ENCODE measurements at regions not wholly inside any gene's neighbourhood (a gene's known extent, or its start where the extent isn't known, plus 50 kb on each side); places are given as distances from the start of the nearest gene placed in this dataset.
"Not testable (repeated sequence)": the region's sequence is repeated elsewhere in the genome, so short reads cannot be mapped to it uniquely, and the experiment has no call there.

DNA sequence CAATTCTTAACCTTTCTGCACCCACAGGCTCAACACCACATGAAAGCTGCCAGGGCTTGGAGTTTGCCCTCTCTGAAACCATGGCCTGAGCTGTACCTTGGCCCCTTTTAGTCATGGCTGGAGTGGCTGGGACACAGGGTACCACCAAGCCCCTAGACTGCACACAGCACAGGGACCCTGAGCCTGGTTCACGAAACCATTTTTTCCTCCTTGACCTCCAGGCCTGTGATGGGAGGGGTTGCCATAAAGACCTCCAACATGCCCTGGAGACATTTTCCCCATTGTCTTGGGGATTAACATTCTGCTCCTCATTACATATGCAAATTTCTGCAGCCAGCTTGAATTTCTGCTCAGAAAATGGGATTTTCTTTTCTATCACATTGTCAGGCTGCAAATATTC is 113.4 kb downstream of the XPNPEP1 start:
- DNase-seq = not testable (repeated sequence)

DNA sequence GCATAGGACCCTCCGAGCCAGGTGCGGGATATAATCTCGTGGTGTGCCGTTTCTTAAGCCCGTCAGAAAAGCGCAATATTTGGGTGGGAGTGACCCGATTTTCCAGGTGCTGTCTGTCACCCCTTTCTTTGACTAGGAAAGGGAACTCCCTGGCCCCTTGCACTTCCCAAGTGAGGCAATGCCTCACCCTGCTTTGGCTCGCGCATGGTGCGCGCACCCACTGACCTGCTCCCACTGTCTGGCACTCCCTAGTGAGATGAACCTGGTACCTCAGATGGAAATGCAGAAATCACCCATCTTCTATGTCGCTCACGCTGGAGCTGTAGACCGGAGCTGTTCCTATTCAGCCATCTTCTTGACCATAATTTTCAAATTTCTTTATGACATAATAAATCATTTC is 122.1 kb downstream of the XPNPEP1 start:
- DNase-seq = not testable (repeated sequence)

- DNase-seq = no peak
Observed at GRCh38 chr10:109790647-109791046, 132.7 kb downstream of the XPNPEP1 start.

- DNase-seq = no peak
Observed at GRCh38 chr10:109784236-109784635, 139.1 kb downstream of the XPNPEP1 start.

GRCh38 chr10:109783286-109783685 is 140.0 kb downstream of the XPNPEP1 start:
- DNase-seq = no peak

- no peak for DNase-seq
Observed at GRCh38 chr10:109780997-109781396, 142.3 kb downstream of the XPNPEP1 start.

DNA sequence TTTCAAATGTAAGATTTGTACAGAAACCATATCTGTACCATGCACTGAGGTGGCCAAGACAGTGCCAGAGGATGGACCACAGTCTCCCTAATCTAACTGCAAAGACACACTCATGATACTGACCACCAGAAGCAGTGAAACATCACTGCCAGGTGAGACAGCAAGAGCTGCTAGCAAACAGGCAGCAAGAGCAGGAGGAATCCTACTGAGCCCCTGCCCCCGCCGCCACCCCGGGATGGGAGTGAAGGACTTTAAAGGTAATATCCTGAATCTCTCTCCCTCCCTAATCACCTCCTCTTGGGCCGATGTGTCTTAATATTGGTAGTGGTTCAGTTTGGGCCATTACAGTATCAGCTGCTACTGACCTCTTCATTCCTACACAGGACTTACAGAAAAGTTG is 144.3 kb downstream of the XPNPEP1 start:
- no peak for DNase-seq

DNA sequence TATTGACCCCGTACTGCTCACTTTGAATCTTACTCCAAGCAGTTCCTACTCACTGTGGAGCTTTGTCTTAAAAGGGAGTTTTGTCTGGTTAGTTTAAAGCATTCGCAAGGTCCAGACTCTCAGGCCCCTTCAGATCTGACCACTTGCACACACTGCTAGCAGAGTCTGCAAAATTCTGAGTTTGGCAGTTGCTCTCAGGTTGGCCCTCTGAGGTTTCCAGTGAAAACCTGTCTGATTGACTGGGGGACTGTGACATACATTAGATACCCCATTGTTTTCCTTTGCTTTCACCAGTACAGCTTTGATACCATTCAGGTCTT is 149.2 kb downstream of the XPNPEP1 start:
- no peak for DNase-seq

DNA sequence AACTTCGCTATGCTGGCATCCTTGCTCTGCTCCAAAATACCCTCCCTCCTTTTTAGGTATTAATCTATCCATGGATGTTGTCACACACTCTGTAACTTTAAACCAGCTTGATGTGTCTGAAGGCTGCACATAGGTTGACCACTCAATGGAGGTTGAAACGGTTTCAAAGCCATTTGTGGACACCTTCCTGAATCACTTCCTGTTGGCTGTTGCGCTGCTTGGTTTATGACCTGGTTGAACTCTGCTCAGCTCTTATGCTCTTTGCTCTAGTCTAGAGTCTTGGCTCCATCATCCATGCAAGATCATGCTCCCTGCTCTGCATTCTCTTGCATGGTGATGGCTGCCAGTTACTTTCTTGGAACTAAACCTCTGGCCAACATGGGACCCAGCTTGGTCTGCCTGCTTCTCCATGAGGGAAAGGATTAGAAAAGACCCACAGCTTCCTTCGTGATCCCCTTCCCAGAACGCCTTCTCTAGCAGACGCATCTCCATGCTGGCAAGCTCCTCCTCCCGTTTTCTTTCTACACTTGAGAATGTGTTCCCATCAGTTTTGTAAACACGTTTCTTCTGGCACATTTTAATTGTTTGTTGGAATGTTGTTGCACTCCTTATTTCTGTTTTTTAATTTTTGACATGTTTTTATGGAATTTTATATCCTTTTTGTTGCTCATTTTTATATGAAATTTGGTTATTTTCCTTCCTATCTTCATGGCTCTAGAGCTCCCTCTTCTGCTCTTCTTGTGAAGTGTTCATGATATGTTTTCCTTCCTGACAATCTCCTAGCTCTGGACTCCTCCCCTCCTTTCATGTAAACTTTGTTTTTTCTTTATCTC is 149.8 kb downstream of the XPNPEP1 start:
- peak in 1 of 2 experiments; percentile 19 for DNase-seq

DNA sequence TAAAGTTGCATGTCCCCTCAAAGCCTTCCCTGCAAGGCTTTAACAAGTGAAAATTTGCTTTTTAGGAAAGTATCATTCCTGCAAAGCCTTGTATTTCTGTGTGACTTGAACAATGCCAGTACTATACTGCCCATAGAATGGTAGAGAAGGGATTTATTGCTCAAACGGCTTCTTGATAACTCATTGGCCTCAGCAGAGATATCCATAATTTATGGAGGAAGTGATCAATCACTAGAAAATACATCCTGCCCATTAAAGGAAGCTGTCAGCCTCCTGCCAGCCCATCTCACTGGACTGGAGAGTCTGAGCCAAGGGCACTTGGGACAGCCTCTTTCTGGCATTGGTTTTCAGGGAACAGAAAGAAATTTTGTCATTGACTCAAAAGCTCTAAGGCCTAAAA is 152.6 kb downstream of the XPNPEP1 start:
- no peak for DNase-seq

GRCh38 chr10:109769966-109770365 is 153.3 kb downstream of the XPNPEP1 start:
- no peak for DNase-seq

- DNase-seq = no peak
Observed at GRCh38 chr10:109765838-109766237, 157.5 kb downstream of the XPNPEP1 start.

DNA sequence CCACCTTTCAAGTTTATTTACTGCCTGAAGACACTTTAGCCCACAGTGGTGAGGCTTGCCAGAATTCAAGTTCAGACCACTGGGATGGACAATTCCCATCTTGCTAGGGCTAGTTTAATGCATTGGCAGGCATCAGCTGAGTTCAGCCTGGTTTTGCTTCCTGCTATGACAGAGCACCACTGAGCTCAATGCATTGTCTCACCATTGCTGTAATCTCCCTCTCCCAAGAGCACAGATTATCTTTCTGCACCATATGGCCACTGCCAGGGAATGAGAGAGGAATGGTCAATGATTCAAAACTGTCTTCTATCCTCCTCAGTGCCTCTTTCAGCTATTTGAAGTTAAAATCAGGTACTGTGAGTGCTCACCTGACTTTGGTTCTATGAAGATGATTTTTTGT is 160.8 kb downstream of the XPNPEP1 start:
- DNase-seq = no peak

DNA sequence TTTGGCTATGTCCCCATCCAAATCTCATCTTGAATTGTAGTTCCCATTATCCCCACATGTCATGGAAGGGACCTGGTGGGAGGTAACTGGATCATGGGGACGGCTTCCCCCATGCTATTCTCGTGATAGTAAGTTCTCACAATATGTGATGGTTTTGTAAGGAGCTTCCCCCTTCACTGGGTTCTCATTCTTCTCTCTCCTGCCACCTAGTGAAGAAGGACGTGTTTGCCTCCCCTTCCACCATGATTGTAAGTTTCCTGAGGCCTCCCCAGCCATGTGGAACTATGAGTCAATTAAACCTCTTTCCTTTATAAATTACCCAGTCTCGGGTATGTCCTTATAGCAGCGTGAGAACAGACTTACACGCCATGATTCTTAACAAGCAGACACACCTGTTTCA is 165.6 kb downstream of the XPNPEP1 start:
- DNase-seq = not testable (repeated sequence)

DNA sequence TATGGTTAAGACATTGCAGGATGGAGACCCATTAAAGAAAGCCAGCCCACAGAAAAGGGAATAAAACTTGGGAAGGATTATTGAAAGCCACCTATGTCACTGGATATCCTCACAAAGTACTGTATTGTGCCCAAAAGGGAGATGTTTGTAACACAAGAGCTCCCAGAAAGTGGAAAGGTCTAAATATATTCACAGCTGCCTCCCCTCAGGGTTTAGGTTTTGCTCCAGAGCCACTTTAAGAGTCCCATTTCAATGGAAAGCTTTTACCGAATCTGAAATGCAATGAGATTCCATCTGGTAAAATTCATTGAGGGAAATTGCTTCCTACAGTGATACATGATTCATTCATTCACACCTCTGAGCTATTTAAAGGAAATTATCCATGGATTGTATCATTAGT is 176.4 kb downstream of the XPNPEP1 start:
- DNase-seq = no peak

DNA sequence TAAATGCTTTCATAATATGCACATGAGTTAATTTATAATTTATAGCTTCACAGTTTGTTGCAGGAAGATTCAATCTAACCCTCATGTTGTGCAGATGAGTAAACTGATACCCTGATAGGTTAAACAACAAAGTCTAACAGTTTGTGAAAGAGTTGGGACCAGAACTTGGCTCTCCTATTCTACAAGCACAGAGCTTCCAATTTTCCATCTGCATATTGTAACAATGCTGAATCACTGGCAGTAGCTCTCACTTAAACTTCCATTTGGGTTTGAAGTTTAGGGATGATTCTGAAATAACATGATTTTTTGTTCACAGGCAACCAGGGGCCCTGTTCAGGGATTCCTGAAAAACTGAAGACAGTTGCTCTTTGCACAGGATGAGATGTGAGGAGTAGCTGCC is 179.3 kb downstream of the XPNPEP1 start:
- no peak for DNase-seq

DNA sequence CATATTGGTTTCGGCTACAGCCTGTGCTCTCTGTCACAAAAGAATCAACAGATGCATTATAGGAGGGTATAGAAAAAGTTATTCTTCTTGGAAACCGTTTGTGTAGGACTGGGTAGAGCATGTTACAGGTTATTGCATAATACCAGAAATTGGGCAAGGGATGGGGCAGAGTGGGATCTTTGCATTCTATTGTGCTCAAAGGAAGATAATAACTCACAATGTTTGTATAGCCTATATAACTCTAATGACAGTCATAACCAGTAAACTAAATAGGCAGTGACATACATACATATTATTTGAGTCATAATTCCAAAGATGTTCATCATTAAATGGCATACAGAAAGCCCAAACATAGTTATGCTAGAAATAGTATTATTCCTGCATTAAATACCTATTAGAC is 179.7 kb downstream of the XPNPEP1 start:
- DNase-seq = no peak

DNA sequence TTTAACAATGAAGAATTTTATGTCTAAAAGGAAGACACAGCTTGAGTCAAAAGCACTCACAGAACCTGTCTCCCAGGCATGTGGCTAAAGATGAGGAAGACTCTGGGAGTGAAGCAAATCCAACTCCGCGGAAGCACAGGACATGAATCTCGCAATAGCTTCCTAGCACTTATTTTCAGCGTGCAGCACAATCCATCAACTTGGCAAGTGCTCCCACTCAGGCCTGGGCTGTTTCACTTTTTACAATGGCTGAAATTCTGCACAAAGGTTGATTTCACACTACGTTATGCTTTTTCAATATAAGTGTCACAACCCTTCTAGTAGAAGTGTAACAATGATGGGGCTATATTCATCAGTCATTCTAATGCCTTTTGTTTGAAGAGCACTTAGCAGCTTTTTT is 180.2 kb downstream of the XPNPEP1 start:
- DNase-seq = no peak

GRCh38 chr10:109741712-109742111 is 181.6 kb downstream of the XPNPEP1 start:
- no peak for DNase-seq

DNA sequence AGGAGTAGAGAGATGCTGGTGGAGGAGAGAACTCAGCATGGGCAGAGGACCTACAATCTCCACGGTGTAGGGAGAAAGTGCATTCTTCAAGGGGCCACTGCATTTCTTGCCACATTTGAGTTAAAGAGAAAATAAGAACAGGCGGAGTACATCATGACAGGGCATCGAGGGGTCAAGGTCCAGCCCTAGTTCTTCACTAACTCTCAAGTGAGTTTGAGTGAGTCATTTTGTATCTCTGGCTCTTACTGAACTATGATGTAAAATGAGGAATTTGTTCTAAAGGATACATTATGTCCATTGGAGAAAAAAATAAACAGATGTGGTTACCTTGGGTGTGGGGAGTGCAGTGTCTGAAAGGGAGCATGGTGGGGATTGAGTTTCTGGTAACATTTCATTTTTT is 182.9 kb downstream of the XPNPEP1 start:
- no peak for DNase-seq

DNA sequence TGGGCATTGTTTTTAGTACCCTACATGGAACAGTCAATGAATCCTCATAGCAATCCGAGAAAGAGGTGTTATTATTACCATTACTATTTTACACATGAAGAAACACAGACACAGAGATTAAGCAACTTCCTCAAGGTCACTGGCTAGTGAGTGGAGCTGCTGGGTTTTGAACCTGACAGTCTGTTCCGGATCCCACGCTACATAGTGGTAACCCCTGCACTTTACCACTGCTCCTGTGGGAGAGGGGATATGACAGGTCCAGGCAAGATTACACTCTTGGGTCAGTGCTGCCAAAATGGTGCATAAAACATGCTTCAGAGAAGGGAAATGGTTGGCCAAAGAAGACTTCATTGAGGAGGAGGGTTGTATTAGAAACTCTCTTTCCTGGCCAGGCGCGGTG is 185.7 kb downstream of the XPNPEP1 start:
- DNase-seq = no peak

DNA sequence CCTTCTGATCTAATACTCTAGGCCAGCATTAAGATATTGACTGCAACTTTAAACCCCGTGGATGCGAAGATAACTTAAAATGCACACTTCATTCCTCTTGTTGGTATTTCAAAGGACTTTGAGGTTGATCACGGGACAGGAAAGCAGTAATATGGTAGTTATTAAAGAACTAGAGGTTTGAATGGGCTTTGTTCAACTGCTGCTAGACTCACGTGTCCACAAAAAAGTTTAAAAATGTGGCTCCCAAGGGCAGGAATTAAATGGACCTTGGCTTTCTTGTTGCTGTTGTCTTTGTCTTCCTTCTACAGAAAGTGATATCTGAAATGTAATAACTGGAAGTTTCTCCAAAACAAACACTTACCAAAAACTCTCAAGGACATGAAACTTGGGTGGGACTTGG is 186.3 kb downstream of the XPNPEP1 start:
- DNase-seq = no peak

GRCh38 chr10:109735776-109736175 is 187.5 kb downstream of the XPNPEP1 start:
- no peak for DNase-seq

- no peak for DNase-seq
Observed at GRCh38 chr10:109732254-109732965, 190.9 kb downstream of the XPNPEP1 start.

DNA sequence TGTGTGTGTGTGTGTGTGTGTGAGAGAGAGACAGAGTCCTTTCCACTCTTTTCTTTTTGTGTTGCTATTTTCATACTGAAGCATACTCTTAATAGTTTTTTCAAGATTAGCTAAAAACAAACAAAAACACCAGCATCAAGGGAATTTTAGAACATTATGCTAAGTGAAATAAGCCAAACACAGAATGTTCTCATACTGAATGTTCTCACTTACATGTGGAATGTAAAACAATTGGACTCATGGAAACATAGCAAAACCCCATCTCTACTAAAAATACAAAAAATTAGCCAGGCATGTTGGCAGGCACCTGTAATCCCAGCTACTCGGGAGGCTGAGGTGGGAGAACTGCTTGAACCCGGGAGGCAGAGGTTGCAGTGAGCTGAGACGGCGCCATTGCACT is 193.4 kb downstream of the XPNPEP1 start:
- not testable (repeated sequence) for DNase-seq

All from SW 1271 (cell line).